CD1c-positive myeloid dendritic cell (primary cell): ENCODE measurements at regions not wholly inside any gene's neighbourhood (a gene's known extent, or its start where the extent isn't known, plus 50 kb on each side); places are given as distances from the start of the nearest gene placed in this dataset.
A peak's percentile ranks its signal among the peaks of the same experiment; 100 is the strongest.

Experiments used
- DNase-seq: peaks from one replicate; pipeline ENCODE4 v3.0.0-alpha.2; 2016; ENCODE audit errors: extremely low spot score

GRCh38 chr3:22990291-22991200, 212.6 kb upstream of the UBE2E2 start:
- DNase-seq = no peak

- DNase-seq = no peak
These were observed 208.3 kb upstream of the UBE2E2 start for GRCh38 chr3:22994781-22995180.

- no peak for DNase-seq
These were observed 206.1 kb upstream of the UBE2E2 start for GRCh38 chr3:22996920-22997571.

GRCh38 chr3:23000371-23000770, 202.8 kb upstream of the UBE2E2 start:
- DNase-seq = no peak

- DNase-seq = peak; percentile 3
These were observed 201.0 kb upstream of the UBE2E2 start for GRCh38 chr3:23002151-23002550.

- DNase-seq = peak; percentile 24
These were observed 200.0 kb upstream of the UBE2E2 start for GRCh38 chr3:23002836-23003732.

- DNase-seq = no peak
These were observed 199.4 kb upstream of the UBE2E2 start for GRCh38 chr3:23003733-23004046.

- DNase-seq = no peak
These were observed 198.2 kb upstream of the UBE2E2 start for GRCh38 chr3:23004971-23005370.

GRCh38 chr3:23017801-23018200, 185.3 kb upstream of the UBE2E2 start:
- no peak for DNase-seq

- no peak for DNase-seq
These were observed 183.4 kb upstream of the UBE2E2 start for GRCh38 chr3:23019596-23020300.

- no peak for DNase-seq
These were observed 174.8 kb upstream of the UBE2E2 start for GRCh38 chr3:23028294-23028693.

GRCh38 chr3:23029001-23029400, 174.1 kb upstream of the UBE2E2 start:
- no peak for DNase-seq

GRCh38 chr3:23035927-23036640, 167.0 kb upstream of the UBE2E2 start:
- no peak for DNase-seq

GRCh38 chr3:23036728-23037127, 166.4 kb upstream of the UBE2E2 start:
- no peak for DNase-seq

GRCh38 chr3:23038471-23038870, 164.7 kb upstream of the UBE2E2 start:
- no peak for DNase-seq

GRCh38 chr3:23041918-23042696, 161.0 kb upstream of the UBE2E2 start:
- DNase-seq = no peak

GRCh38 chr3:23044463-23044862, 158.7 kb upstream of the UBE2E2 start:
- no peak for DNase-seq

- no peak for DNase-seq
These were observed 156.6 kb upstream of the UBE2E2 start for GRCh38 chr3:23046536-23046935.

- DNase-seq = no peak
These were observed 151.6 kb upstream of the UBE2E2 start for GRCh38 chr3:23051240-23052140.
